GM23338 (cell line): ENCODE measurements at regions not wholly inside any gene's neighbourhood (a gene's known extent, or its start where the extent isn't known, plus 50 kb on each side); places are given as distances from the start of the nearest gene placed in this dataset.

Experiments used
- ATAC-seq: fragments of 200-7000 bp; cut with Tn5 transposase; 3 replicates; pipeline ENCODE4 v1.9.1; 2020
- DNase-seq: peaks from one replicate; pipeline ENCODE4 v3.0.0-alpha.2; 2015; ENCODE audit warnings: low spot score
- H2AFZ ChIP-seq: fragments of 200-600 bp; sonication (generic); 2 replicates; pipeline ENCODE4 v1.8.0; 2016; ENCODE audit warnings: antibody characterized with exemption, mild to moderate bottlenecking, moderate library complexity
- H3F3A ChIP-seq: fragments of 200-600 bp; sonication (generic); replicated peaks from 2 replicates; pipeline ENCODE4 v1.8.0; 2017; ENCODE audit warnings: antibody characterized with exemption, mixed run types, low read depth
- H3K27ac ChIP-seq: fragments of 200-600 bp; sonication (generic); 2 replicates; pipeline ENCODE4 v1.6.1; 2016; ENCODE audit warnings: low read depth
- H3K27me3 ChIP-seq: fragments of 200-600 bp; sonication (generic); 2 replicates; pipeline ENCODE4 v1.8.0; 2016; ENCODE audit warnings: mild to moderate bottlenecking, mixed run types, moderate library complexity; ENCODE audit not compliant: insufficient read depth
- H3K36me3 ChIP-seq: fragments of 200-600 bp; sonication (generic); 2 replicates; pipeline ENCODE4 v1.8.0; 2016; ENCODE audit warnings: mild to moderate bottlenecking; ENCODE audit not compliant: insufficient read depth
- H3K4me1 ChIP-seq: fragments of 200-600 bp; sonication (generic); 2 replicates; pipeline ENCODE4 v1.8.0; 2016; ENCODE audit warnings: mild to moderate bottlenecking, moderate library complexity; ENCODE audit not compliant: insufficient read depth
- H3K4me2 ChIP-seq: fragments of 200-600 bp; sonication (generic); 2 replicates; pipeline ENCODE4 v1.7.1; 2017; ENCODE audit warnings: mixed run types
- H3K4me3 ChIP-seq: fragments of 200-600 bp; sonication (generic); 2 replicates; pipeline ENCODE4 v1.6.1; 2016; ENCODE audit warnings: mixed run types
- H3K79me2 ChIP-seq: fragments of 200-600 bp; sonication (generic); replicated peaks from 2 replicates; pipeline ENCODE4 v1.8.0; 2017; ENCODE audit warnings: mild to moderate bottlenecking; ENCODE audit not compliant: insufficient read depth
- H3K9me2 ChIP-seq: fragments of 200-600 bp; sonication (generic); 2 replicates; pipeline ENCODE4 v1.8.0; 2017; ENCODE audit not compliant: insufficient read depth
- H4K20me1 ChIP-seq: fragments of 200-600 bp; sonication (generic); replicated peaks from 2 replicates; pipeline ENCODE4 v1.8.0; 2017; ENCODE audit warnings: mild to moderate bottlenecking; ENCODE audit not compliant: insufficient read depth
- H3K27ac Mint-ChIP-seq: 2 replicates; pipeline ENCODE4 v1.8.0; 2020; ENCODE audit warnings: inconsistent platforms, mild to moderate bottlenecking, moderate library complexity, mixed read lengths
- H3K27me3 Mint-ChIP-seq: 3 replicates; pipeline ENCODE4 v1.8.0; 2022; ENCODE audit warnings: low read depth, mild to moderate bottlenecking, moderate library complexity, mixed read lengths, inconsistent platforms; ENCODE audit not compliant: insufficient read depth, poor library complexity
- H3K36me3 Mint-ChIP-seq: 3 replicates; pipeline ENCODE4 v1.8.0; 2021; ENCODE audit warnings: low read depth, mild to moderate bottlenecking, inconsistent platforms, moderate library complexity, mixed read lengths
- H3K4me1 Mint-ChIP-seq: 3 replicates; pipeline ENCODE4 v1.8.0; 2020; ENCODE audit warnings: mild to moderate bottlenecking, inconsistent platforms, mixed read lengths
- H3K4me3 Mint-ChIP-seq: 3 replicates; pipeline ENCODE4 v1.8.0; 2021; ENCODE audit warnings: moderate library complexity, mild to moderate bottlenecking, inconsistent platforms, mixed read lengths
- H3K9me3 Mint-ChIP-seq: 3 replicates; pipeline ENCODE4 v1.8.0; 2020; ENCODE audit warnings: moderate library complexity, mild to moderate bottlenecking, inconsistent platforms, mixed read lengths
- CREB1 ChIP-seq: fragments of 250-450 bp; sonication (Bioruptor Pico); IDR thresholded peaks from 2 replicates; pipeline ENCODE4 v1.5.0; 2020; ENCODE audit warnings: low read depth, mild to moderate bottlenecking, moderate library complexity
- EZH2 ChIP-seq: fragments of 200-600 bp; sonication (generic); IDR thresholded peaks from one replicate; pipeline ENCODE4 v1.8.0; 2017; ENCODE audit warnings: antibody characterized with exemption, mild to moderate bottlenecking, low read depth; ENCODE audit not compliant: unreplicated experiment
- EZH2phosphoT487 ChIP-seq: fragments of 200-600 bp; sonication (generic); IDR thresholded peaks from one replicate; pipeline ENCODE4 v1.8.1; 2018; ENCODE audit warnings: antibody characterized with exemption; ENCODE audit not compliant: unreplicated experiment
- JUNB ChIP-seq: IDR thresholded peaks from one replicate; pipeline ENCODE4 v1.6.1; 2016; ENCODE audit warnings: antibody characterized with exemption; ENCODE audit not compliant: unreplicated experiment
- NANOG ChIP-seq: IDR thresholded peaks from 2 replicates; pipeline ENCODE4 v1.6.1; 2016; ENCODE audit warnings: antibody characterized with exemption, borderline replicate concordance
- POLR2AphosphoS5 ChIP-seq: IDR thresholded peaks from 2 replicates; pipeline ENCODE4 v1.6.1; 2016; ENCODE audit warnings: antibody characterized with exemption, low read depth
- ZNF114 ChIP-seq: fragments of 250-450 bp; sonication (Bioruptor Pico); IDR thresholded peaks from 2 replicates; pipeline ENCODE4 v1.5.0; 2020; ENCODE audit warnings: mild to moderate bottlenecking, moderate library complexity
- ZNF331 ChIP-seq: fragments of 250-450 bp; sonication (Bioruptor Pico); IDR thresholded peaks from 2 replicates; pipeline ENCODE4 v1.5.0; 2020; ENCODE audit warnings: low read depth, mild to moderate bottlenecking, moderate library complexity
- TF ChIP-seq, protein P1 (sequence below): fragments of 250-450 bp; sonication (Bioruptor Pico); IDR thresholded peaks from 2 replicates; pipeline ENCODE4 v1.5.0; 2020; ENCODE audit warnings: mild to moderate bottlenecking, moderate library complexity
- TF ChIP-seq, protein P2 (sequence below): IDR thresholded peaks from one replicate; pipeline ENCODE4 v1.6.1; 2018; ENCODE audit warnings: antibody characterized with exemption; ENCODE audit not compliant: unreplicated experiment
- TF ChIP-seq, protein P3 (sequence below): IDR thresholded peaks from 2 replicates; pipeline ENCODE4 v1.6.1; 2016; ENCODE audit warnings: antibody characterized with exemption
- TF ChIP-seq, protein P4 (sequence below), 2 experiments: fragments of 200-600 bp in 1 of 2; sonication (generic) in 1 of 2; conservative IDR thresholded peaks; 2 replicates each; pipeline versions ENCODE4 v1.5.1 to v1.6.1; 2016 to 2017; ENCODE audit warnings: antibody characterized with exemption in 2 of 2, low read depth in 2 of 2, mild to moderate bottlenecking in 2 of 2, moderate library complexity in 1 of 2

DNA sequence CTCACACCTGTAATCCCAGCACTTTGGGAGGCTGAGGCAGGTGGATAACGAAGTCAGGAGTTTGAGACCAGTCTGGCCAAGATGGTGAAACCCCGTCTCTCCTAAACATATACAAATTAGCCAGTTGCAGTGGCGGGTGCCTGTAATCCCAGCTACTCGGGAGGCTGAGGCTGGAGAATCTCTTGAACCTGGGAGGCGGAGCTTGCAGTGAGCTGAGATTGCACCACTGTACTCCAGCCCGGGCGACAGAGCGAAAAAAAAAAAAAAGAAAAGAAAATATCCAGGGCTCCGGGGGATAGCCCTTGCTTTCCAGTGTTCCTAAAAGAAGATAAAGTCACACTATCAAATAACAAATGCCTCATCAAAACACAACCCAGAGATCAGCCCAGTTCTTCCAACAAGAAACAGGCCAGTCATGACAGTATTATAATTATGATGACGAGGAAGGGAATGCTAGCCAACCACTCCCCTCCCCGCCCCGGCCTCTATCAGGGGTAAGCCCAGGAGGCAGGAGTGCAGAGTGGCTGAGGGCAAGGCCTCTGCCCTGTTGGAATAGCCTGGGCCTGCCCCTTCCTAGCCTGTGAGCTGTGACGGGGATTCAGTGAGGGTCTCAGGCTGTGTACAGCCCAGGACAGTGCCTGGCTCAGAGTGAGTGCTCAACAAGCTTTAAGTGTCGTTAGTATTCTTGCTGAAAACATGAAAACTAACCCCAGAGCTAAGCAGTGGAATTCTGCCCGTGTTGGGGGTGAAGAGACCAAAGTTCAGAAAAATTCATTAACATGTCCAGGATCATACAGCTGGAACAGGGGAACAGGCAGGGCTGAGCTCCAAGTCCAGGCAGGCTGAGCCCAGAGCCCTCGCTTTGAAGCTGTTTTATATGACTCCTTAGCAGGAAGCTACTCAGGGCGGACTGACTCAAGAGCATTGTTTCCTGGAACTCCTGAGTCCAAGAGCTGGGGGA lies 54.3 kb downstream of the FAM241B start:
- Histone ChIP-seq H3K4me2 (no peak overlapping the region), H3K27me3 (no peaks in the 10 kb centered on the region), H3K9me2 (0 out of 2 replicates have a peak, but pooled peaks cover 4% of the 10 kb centered on the region), H3K4me3 (no peak overlapping the region), H2AFZ (peak overlapping the region; percentile 78; the same call in 1 of the 2 replicates), H3F3A (no peaks in the 10 kb centered on the region), H3K27ac (no peak overlapping the region), H3K36me3 (no peaks in the 10 kb centered on the region), H4K20me1 (no peaks in the 10 kb centered on the region), H3K4me1 (no peaks in the 10 kb centered on the region), H3K79me2 (no peaks in the 10 kb centered on the region)
- TF ChIP-seq, protein P1, sequence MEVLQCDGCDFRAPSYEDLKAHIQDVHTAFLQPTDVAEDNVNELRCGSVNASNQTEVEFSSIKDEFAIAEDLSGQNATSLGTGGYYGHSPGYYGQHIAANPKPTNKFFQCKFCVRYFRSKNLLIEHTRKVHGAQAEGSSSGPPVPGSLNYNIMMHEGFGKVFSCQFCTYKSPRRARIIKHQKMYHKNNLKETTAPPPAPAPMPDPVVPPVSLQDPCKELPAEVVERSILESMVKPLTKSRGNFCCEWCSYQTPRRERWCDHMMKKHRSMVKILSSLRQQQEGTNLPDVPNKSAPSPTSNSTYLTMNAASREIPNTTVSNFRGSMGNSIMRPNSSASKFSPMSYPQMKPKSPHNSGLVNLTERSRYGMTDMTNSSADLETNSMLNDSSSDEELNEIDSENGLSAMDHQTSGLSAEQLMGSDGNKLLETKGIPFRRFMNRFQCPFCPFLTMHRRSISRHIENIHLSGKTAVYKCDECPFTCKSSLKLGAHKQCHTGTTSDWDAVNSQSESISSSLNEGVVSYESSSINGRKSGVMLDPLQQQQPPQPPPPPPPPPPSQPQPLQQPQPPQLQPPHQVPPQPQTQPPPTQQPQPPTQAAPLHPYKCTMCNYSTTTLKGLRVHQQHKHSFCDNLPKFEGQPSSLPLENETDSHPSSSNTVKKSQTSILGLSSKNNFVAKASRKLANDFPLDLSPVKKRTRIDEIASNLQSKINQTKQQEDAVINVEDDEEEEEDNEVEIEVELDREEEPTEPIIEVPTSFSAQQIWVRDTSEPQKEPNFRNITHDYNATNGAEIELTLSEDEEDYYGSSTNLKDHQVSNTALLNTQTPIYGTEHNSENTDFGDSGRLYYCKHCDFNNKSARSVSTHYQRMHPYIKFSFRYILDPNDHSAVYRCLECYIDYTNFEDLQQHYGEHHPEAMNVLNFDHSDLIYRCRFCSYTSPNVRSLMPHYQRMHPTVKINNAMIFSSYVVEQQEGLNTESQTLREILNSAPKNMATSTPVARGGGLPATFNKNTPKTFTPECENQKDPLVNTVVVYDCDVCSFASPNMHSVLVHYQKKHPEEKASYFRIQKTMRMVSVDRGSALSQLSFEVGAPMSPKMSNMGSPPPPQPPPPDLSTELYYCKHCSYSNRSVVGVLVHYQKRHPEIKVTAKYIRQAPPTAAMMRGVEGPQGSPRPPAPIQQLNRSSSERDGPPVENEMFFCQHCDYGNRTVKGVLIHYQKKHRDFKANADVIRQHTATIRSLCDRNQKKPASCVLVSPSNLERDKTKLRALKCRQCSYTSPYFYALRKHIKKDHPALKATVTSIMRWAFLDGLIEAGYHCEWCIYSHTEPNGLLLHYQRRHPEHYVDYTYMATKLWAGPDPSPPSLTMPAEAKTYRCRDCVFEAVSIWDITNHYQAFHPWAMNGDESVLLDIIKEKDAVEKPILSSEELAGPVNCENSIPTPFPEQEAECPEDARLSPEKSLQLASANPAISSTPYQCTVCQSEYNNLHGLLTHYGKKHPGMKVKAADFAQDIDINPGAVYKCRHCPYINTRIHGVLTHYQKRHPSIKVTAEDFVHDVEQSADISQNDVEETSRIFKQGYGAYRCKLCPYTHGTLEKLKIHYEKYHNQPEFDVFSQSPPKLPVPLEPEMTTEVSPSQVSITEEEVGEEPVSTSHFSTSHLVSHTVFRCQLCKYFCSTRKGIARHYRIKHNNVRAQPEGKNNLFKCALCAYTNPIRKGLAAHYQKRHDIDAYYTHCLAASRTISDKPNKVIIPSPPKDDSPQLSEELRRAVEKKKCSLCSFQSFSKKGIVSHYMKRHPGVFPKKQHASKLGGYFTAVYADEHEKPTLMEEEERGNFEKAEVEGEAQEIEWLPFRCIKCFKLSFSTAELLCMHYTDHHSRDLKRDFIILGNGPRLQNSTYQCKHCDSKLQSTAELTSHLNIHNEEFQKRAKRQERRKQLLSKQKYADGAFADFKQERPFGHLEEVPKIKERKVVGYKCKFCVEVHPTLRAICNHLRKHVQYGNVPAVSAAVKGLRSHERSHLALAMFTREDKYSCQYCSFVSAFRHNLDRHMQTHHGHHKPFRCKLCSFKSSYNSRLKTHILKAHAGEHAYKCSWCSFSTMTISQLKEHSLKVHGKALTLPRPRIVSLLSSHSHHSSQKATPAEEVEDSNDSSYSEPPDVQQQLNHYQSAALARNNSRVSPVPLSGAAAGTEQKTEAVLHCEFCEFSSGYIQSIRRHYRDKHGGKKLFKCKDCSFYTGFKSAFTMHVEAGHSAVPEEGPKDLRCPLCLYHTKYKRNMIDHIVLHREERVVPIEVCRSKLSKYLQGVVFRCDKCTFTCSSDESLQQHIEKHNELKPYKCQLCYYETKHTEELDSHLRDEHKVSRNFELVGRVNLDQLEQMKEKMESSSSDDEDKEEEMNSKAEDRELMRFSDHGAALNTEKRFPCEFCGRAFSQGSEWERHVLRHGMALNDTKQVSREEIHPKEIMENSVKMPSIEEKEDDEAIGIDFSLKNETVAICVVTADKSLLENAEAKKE (CRISPR knock-in tag) = no peak
- TF ChIP-seq, protein P2, sequence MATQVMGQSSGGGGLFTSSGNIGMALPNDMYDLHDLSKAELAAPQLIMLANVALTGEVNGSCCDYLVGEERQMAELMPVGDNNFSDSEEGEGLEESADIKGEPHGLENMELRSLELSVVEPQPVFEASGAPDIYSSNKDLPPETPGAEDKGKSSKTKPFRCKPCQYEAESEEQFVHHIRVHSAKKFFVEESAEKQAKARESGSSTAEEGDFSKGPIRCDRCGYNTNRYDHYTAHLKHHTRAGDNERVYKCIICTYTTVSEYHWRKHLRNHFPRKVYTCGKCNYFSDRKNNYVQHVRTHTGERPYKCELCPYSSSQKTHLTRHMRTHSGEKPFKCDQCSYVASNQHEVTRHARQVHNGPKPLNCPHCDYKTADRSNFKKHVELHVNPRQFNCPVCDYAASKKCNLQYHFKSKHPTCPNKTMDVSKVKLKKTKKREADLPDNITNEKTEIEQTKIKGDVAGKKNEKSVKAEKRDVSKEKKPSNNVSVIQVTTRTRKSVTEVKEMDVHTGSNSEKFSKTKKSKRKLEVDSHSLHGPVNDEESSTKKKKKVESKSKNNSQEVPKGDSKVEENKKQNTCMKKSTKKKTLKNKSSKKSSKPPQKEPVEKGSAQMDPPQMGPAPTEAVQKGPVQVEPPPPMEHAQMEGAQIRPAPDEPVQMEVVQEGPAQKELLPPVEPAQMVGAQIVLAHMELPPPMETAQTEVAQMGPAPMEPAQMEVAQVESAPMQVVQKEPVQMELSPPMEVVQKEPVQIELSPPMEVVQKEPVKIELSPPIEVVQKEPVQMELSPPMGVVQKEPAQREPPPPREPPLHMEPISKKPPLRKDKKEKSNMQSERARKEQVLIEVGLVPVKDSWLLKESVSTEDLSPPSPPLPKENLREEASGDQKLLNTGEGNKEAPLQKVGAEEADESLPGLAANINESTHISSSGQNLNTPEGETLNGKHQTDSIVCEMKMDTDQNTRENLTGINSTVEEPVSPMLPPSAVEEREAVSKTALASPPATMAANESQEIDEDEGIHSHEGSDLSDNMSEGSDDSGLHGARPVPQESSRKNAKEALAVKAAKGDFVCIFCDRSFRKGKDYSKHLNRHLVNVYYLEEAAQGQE = no peak
- TF ChIP-seq EZH2 (no peak), EZH2phosphoT487 (no peak), NANOG (no peak), ZNF331 (CRISPR knock-in tag) (no peak), CREB1 (CRISPR knock-in tag) (no peak), JUNB (no peak), ZNF114 (no peak), POLR2AphosphoS5 (no peak)
- TF ChIP-seq, protein P3, sequence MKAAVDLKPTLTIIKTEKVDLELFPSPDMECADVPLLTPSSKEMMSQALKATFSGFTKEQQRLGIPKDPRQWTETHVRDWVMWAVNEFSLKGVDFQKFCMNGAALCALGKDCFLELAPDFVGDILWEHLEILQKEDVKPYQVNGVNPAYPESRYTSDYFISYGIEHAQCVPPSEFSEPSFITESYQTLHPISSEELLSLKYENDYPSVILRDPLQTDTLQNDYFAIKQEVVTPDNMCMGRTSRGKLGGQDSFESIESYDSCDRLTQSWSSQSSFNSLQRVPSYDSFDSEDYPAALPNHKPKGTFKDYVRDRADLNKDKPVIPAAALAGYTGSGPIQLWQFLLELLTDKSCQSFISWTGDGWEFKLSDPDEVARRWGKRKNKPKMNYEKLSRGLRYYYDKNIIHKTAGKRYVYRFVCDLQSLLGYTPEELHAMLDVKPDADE = no peak
- TF ChIP-seq, protein P4, sequence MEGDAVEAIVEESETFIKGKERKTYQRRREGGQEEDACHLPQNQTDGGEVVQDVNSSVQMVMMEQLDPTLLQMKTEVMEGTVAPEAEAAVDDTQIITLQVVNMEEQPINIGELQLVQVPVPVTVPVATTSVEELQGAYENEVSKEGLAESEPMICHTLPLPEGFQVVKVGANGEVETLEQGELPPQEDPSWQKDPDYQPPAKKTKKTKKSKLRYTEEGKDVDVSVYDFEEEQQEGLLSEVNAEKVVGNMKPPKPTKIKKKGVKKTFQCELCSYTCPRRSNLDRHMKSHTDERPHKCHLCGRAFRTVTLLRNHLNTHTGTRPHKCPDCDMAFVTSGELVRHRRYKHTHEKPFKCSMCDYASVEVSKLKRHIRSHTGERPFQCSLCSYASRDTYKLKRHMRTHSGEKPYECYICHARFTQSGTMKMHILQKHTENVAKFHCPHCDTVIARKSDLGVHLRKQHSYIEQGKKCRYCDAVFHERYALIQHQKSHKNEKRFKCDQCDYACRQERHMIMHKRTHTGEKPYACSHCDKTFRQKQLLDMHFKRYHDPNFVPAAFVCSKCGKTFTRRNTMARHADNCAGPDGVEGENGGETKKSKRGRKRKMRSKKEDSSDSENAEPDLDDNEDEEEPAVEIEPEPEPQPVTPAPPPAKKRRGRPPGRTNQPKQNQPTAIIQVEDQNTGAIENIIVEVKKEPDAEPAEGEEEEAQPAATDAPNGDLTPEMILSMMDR (conservative IDR thresholded peaks at IDR 0.05; ENCODE audit: low read depth in 2 of 2) = no peak
- no peaks in the 10 kb centered on the region for H3K36me3 Mint-ChIP-seq
- H3K9me3 Mint-ChIP-seq = no peaks in the 10 kb centered on the region; the same call in 2 of the 3 replicates
- ATAC-seq = peak; percentile 72
- H3K27me3 Mint-ChIP-seq = peaks cover 16% of the 10 kb centered on the region
- peaks cover 10% of the 10 kb centered on the region; the same call in 2 of the 3 replicates for H3K4me1 Mint-ChIP-seq
- no peak overlapping the region for H3K27ac Mint-ChIP-seq
- no peak for DNase-seq
- H3K4me3 Mint-ChIP-seq = no peak overlapping the region
